GM12874 (cell line): ENCODE measurements at regions not wholly inside any gene's neighbourhood (a gene's known extent, or its start where the extent isn't known, plus 50 kb on each side); places are given as distances from the start of the nearest gene placed in this dataset.

ENCODE experiments used
- TF ChIP-seq, protein P1 (sequence below): IDR thresholded peaks from 2 replicates; pipeline ENCODE4 v1.5.1; 2011; ENCODE audit warnings: low read depth, mild to moderate bottlenecking, control low read depth, low read length, moderate library complexity; ENCODE audit not compliant: insufficient read depth

DNA sequence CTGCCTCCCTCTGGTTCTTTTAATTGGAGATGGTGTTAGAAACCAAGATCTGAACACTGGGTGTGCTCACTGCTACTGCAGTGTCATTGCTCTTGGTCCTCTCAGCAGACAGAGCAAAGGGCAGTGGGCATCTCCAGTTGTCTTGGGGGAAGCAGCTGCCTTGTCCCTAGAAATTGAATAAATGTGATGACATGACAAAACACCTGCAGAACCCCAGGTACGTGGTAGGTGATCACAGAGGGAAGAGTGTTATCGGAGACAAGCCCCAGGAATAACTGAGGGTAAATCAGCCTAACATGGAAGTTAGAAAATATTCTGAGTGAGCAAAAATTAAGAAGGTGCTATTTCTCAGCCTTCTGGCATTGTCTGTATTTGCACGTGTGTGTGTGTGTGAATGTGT is 311.9 kb upstream of the HDAC4 start:
- TF ChIP-seq, protein P1, sequence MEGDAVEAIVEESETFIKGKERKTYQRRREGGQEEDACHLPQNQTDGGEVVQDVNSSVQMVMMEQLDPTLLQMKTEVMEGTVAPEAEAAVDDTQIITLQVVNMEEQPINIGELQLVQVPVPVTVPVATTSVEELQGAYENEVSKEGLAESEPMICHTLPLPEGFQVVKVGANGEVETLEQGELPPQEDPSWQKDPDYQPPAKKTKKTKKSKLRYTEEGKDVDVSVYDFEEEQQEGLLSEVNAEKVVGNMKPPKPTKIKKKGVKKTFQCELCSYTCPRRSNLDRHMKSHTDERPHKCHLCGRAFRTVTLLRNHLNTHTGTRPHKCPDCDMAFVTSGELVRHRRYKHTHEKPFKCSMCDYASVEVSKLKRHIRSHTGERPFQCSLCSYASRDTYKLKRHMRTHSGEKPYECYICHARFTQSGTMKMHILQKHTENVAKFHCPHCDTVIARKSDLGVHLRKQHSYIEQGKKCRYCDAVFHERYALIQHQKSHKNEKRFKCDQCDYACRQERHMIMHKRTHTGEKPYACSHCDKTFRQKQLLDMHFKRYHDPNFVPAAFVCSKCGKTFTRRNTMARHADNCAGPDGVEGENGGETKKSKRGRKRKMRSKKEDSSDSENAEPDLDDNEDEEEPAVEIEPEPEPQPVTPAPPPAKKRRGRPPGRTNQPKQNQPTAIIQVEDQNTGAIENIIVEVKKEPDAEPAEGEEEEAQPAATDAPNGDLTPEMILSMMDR: no peak

DNA sequence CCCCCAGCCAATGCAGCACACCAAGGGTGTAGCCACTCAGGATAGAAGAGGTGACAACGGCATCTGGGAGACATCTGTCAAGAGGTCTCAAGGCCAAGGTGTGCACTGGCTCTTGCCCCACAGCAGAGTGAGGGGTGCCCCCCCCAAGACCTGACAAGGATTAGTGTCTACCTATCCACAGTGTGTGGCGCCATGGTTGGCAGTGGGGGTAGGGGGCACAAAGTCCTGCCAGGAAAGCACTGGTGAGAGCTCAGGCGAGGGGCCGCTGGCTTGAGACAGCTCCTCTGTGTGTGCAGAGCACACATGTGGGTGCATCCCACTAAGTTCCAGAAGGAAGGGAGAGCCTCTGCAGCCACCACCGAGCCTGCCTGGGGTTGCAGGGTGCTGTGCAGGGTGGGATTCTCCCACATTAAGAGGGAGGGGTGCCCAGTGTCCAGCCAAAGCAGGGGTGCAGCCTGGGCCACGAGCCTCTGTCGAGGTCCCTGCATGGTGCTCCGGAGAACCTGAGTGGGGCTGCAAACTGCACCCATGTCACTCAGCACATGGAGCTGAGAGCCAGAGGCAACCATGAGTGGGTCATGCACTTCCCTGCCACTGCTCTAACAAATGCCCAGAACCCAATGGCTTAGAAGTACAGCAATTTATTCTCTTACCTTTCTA is 311.2 kb upstream of the HDAC4 start:
- TF ChIP-seq, protein P1: no peak

GRCh38 chr2:239710953-239711861 is 310.4 kb upstream of the HDAC4 start:
- TF ChIP-seq, protein P1: no peak

DNA sequence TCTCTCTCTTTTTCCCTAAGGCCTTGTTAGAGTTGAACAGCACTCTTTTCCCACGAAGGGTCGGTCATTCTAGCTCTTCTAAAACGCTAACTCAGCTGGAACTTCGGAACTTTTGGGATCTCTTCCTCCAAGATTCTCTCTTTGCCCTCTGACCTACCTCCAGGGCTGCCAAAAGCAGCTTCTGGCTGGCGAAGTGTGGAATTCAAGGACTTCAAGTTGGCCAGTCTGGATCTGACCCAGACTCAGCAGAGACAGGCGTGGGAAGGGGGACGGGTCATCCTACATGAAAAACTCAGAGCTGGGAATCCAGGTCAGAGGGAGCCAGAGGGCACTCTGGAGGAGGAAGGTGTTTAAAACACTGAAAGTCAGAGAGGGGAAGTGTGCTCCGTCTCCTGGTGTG is 305.5 kb upstream of the HDAC4 start:
- TF ChIP-seq, protein P1: no peak

GRCh38 chr2:239704737-239705136 is 303.9 kb upstream of the HDAC4 start:
- TF ChIP-seq, protein P1: no peak

DNA sequence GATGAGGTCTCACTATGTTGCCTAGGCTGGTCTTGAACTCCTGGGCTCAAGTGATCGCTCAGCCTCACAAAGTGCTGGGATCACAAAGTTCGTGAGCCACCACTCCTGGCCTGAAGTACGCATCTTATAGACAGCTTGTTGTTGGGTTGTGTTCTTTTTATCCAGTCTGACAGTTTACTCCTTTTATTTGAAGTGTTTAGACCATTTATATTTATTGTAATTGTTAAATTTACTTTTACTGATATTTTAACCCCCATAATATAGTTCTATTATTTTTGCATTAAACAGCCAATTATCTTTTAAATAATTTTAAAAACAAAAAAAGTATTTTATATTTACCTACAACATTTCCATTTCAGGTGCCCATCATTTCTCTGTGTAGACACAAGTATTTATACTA is 303.0 kb upstream of the HDAC4 start:
- TF ChIP-seq, protein P1: no peak

- TF ChIP-seq, protein P1: no peak
Measured at GRCh38 chr2:239700686-239701345, 300.0 kb upstream of the HDAC4 start.
